ENCODE measurements at regions not wholly inside any gene's neighbourhood (a gene's known extent, or its start where the extent isn't known, plus 50 kb on each side); places are given as distances from the start of the nearest gene placed in this dataset.

DNA sequence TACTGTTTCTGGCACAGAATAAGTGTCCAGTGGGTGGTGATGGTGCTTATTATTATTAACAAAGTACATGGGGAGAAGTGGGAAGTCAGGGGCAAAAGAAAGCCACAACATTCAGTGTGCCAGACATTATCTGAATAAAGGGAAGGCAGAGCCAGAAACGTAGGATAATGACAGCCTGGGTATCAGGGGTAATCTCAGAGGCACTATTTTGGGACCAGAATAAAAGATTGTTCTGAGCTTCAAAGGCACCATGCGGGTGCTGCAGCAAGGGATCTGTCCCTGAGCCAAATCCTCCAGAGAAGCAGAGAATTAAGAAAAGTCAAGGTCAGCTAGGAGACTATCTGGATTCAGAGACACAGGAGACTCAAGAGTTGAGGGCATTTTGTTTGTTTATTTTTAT is 328.8 kb upstream of the GATB start:
- no peak for DNase-seq

DNA sequence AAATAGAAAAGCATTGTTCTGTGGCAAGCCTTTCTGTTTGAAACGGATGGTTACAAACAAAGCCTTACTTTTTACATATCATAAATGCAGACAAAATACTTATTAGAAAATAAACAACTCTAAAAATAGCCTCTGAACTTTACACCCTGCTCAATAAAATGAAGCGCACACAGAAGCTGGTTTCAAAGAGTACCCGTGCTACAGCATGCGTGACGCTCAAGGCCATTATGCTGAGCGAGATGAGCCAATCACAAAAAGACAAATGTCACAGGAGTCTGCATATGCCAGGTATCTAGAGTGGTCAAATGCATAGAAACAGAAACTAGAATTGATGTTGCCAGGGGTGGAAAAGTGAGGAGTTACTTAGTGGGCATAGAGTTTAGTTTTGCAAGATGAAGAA is 326.5 kb upstream of the GATB start:
- DNase-seq = no peak

DNA sequence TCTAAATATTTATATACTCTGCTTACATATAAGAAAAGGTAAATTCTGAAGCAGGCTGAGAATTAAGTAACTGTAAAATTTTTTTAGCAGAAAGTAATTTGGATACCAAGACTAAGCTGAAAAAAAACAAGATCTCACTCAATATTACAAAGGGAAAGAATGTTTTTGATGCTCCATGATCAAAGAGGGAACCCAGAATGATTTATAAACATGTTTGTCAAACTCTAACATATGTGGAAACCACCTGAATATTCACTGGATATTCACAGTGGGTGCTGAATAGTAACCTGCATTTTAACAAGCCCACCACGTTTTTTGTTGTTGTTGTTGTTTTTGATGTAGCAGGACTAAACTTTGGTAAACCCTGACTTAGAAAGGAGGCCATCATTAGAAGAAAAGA is 324.9 kb upstream of the GATB start:
- no peak for DNase-seq

DNA sequence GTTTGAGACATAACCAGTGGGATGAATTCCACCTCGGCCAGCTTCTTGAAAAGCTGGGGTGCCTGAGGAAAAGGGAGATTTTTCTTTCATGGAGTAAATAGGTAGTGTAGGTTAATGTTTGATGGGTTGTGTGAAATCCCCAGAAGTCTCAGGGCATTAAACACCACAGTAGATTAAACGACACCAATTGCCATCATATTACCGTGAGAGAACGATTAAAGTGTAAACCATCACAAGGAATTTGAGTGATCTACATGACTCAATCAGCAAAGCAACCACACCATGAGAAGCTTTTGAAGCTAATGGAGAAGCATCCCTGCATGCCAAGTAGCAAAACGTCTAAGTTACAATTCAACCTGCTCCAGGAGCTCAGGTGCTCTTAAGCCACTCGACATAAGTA is 322.5 kb upstream of the GATB start:
- no peak for DNase-seq

DNA sequence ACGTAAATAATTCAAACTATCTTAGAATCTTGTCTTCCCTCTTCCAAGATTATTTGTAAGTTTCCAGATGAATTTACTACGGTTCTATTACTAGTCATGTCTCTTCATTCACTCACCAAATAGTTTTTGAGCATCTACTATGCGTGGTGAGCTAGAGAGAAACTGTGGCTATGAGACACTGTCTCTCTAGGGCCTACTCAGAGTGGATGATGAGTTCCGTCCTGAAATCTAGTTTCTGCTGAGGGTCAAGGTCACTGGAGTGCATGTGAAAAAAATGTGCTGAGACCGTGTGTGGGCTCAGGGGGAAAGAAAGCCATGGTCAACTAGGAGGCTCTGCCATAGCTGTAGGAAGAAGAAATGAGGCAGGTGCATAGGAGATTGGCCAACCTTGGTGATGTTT is 320.2 kb upstream of the GATB start:
- no peak for DNase-seq

DNA sequence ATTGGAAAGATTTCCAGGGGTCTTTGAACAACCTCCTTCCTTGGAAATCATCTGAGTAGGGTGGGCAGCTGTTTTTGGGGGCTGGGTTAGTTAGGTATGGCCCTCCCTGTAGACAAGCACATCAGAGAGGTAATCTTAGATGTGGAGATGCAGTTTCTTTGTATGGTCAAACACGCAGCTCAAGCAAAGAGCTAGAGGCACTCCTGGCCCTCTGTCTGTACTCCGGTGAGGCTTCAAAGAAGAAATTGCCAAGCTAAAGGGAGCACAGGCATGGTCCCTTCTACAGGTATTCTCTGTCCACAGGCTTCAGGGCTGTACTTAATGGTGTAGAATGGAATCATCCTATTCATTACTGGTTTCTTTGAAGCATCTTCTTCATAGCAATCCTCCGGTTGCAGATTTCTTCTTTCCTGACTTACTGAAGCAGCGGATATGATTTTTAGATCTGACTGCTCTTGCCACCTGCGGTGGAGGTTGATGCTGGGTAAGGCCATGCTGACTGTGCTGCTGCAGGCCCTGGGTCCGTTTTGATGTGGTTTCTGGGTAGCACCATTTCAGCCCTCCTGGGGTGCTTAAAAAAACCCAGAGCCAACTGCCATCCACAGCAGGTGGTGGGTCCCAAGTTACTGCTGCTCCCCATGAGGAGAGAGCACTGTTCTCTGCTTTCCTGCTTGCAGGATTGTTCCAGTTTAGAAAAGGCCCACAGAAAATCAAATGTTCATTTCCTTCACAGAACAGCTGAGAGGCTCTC is 318.9 kb upstream of the GATB start:
- DNase-seq = peak; percentile 49

DNA sequence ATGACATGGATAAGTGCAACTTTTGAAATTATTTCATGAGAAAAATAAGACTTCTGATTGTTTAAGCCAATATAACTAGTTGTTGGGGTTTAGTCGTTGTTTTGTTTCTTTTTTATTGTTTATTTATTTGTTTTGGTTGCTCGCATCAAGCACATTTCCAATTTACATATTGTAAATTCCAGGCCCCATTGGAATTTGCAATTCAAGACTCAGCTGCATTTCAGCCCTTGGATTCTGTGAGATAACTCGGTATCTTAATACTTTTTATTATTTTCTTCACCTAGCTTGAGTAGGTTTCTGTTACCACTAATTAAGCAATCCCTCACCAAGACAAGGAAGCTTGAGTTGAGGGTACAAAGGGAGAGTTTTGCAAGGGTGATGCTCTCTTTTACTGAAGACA is 318.3 kb upstream of the GATB start:
- no peak for DNase-seq

DNA sequence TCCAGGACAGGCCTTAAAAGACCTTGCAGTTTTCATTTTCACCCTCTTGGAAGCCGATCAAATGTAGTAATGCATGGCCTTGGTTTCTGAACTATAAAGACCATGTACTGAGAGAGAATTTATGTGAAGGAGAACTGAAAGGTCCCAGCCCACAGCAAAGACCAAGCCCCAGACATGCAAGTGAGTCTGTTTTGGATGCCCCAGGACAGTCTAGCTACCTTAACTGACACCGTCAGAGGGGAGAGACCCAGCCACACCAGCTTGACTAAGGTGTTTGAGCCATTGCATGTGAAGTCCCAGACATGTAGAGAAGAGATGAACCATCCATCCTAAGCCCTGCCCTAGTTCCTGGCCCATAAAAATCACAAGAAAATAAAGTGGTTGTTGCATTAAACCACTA is 316.8 kb upstream of the GATB start:
- no peak for DNase-seq

DNA sequence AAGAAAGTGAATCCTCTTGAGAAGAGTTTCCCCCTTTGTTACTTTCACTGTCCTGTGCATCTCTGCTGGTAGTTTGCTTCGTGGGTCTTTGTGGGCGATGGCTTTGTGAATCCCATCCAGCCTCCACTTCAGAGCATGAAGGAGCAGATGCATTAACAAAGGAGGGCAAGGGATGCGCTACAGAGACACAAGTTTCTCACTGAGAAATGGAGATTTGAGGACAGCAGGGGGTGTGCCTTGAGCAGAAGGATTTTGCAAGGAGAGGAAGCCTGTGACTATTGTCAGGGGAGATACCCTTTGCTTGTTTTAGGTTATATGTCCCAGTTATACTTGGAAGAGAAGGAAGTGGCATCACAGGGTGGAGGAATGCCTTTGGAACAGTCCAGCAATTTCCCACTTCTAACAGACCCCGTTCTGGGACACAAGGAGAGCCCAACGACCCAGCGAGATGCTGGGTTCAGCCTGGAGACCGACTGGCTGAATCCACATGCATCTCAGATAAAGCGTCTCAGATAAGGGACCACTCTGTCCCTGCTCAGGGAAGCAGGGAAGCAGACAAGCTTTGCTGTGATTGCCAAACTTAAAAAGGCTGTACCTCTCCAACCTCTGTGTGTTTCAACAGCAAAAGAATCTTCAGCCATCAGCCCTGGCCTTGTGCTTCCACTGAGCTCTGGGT is 314.6 kb upstream of the GATB start:
- no peak for DNase-seq

DNA sequence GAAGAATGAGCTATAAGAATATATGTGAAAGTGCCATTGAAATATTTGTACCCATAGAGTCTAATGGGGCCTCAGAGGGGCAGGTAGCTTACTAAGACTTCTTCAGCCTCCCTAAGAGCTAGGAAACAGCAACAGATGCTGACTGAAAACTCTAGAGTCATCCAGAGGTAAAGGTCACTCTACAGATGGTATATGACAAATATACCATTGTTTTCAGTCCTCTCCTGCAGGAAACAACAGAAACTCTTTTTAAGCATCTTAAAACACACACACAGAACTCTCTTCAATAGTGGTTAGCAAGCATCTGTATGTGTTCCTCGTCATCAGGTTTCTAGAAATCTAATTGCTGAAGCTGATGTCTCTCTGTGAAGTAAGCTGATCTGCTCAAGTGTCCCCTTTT is 313.8 kb upstream of the GATB start:
- no peak for DNase-seq

DNA sequence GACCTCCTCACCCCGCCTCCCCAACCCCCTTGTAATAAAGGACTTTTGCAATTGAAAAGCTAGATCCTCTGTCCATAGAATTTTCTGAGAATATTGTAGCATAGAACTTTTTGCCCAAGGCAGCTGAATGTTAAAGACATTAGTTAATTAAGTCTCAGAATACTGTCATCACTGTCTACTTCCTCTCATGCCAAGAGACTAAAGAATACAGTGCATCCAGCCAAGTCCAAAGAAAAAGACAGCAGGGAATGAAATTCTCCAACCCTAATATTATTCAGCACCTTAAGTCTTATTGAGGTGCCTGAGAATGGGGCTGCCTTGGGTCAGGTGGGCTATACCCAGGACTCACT is 313.3 kb upstream of the GATB start:
- no peak for DNase-seq

DNA sequence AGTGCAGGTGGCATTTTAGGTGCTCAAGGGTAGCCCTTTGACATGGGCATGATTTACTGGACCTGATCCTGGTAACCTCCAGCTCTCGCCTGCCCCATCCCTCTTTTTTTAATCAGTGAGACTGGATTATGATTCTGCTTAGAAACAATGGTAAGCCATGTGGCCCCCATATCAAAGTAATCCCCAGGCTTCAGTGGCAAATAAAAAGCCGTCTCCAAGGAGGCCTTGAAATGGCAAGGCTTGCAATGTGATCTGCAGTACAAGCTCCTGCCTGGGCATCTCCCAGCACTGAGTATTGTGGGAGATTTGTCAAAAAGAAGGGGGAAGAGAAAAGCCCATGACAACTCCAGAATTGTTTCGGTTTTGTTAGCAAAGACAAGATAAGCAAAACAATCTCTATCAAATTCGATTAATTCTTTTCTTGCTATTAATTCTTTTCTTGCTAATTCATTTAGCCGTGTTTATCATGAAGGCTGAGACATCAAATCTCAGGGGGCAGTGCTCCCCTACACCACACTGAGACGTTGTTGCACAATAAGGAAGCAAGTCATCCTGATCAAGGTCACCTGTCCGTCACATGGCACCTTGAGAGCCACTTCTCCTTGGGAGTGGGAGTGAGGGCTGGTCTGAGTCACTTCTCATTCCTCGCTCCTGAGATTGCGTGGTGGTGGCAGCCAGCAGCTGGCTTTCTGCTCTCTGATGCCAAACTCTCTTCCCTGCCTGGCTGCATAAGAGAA is 312.7 kb upstream of the GATB start:
- no peak for DNase-seq

DNA sequence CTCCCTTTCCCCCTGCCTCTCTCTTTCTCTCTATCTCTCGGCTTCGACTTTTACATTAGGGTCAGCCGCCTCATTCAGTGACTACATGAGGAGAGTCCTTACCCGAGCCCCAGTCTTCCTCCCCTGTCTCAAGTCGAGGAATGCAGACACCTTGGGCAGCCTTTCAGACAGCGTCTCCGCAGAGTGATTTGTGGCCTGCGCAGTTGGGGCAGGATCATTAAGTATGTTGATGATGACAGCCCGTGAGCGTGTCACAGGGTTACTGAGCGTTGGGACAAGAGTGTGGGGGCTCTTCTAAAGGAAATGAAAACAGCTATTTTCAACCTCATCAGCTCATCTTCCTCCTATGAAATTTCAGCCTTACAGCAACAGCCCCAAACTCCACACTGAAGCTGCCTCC is 312.1 kb upstream of the GATB start:
- DNase-seq = no peak

DNA sequence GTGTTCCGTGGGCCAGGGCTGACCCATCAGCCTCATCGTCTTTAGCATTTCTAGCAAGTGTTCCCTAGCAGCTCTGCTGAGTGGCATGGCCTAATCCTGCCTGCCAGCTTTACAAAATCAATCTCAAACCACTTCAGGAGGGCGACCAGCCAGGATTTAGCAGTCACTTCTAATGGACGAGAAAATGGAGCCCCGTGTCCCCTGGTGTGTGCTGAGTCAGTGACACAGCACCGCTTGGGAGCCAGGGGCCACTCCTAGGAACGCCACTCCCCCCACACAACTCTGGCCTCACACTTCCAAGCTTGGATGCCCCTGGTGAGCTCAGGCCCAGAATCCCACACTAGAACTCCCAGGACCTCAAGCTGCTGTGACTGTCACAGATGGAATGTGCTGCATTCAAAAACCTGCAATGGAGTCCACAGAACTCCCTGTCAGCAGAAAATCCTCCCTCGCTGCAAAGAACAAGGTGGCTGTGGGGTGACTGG is 311.2 kb upstream of the GATB start:
- DNase-seq = no peak

DNA sequence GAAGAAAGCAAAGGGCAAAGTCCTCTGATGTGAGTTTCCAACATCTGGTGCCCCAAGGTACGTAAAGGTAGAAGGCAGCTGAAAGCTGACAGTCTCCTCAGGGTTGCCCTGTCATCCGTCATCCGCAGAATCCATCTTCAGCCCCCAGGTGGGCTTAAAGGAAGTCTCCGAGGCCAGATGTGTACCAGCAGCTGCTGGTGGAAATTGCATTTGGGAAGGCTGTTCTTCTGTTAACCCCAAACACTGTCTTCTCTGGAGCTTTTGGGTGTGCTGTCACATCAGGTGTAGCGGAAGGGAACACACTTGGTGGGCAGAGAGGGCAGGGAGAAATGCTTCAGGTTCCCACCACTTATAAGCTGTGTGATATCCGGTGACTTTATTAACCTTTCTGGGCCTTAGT is 310.0 kb upstream of the GATB start:
- DNase-seq = no peak

DNA sequence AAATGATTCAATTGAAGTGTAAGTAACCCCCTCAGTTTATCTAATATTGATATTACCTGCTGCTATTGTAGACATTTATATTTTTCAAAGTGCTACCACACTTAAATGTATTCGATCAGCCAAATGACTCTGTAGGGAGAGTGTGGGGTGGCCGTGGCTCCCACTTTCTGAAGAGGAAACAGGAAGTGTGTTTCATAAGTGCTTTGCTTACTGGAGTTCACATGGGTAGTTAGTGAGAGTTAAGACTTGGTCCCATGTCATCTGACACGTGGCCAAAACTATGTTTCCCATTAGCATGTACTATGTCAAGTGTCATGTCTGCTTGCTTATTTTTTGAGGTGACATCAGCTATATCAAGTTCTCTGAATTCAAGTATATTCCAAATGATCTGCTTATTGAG is 308.1 kb upstream of the GATB start:
- DNase-seq = no peak

DNA sequence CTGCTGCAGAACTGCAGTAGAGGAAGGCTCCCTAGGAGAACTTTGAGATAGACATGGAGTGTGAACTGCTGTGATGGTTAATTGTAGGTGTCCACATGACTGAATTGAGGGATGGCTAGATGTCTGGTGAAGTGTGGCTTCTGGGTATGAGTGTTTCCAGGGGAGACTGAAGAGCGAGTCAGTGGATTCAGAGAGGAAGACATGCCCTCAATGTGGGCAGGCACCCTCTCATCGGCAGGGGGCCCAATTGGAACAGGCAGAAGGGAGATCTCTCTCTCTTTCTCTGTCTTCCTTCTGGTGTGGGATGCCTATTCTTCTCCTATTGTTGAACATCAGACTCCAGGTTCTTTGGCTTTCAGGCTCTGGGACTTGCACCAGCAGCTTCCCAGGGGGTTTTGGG is 304.7 kb upstream of the GATB start:
- DNase-seq = peak; percentile 26

DNA sequence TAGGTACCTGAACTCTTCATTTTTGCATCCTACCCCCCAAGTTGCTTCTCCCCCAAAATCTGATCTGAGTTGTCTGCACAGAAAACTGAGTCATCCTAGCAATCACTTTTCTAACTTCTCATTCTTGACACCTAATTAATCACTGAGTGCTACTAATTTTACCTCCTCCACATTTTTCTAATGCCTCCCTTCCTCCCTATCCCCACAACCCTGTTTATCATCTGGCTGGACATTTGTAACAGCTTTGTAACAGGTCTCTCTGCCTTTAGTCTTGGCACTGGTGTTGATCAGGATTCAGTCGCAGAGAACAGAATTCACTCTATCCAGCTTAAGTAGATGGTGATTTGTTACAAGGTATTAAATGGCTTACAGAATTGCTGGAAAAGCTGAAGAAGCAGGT is 303.9 kb upstream of the GATB start:
- DNase-seq = no peak

DNA sequence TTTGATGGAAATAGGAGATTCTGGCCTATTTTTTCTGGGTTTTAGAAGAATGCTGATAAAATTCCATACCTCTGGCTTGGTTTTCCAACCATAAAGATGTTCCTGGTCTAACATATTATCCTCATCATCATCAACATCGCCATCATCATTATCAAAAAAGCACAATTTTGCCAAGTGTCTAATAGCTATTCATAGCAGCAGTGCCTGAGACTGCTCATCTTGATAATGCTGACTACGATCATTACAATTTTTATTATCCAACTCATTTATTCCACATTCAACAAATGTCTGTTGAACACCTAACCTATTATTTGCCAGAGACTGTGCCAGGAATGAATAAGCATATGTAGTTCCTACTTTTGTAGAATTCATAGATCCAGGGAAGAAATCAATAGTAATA is 303.5 kb upstream of the GATB start:
- DNase-seq = no peak

DNA sequence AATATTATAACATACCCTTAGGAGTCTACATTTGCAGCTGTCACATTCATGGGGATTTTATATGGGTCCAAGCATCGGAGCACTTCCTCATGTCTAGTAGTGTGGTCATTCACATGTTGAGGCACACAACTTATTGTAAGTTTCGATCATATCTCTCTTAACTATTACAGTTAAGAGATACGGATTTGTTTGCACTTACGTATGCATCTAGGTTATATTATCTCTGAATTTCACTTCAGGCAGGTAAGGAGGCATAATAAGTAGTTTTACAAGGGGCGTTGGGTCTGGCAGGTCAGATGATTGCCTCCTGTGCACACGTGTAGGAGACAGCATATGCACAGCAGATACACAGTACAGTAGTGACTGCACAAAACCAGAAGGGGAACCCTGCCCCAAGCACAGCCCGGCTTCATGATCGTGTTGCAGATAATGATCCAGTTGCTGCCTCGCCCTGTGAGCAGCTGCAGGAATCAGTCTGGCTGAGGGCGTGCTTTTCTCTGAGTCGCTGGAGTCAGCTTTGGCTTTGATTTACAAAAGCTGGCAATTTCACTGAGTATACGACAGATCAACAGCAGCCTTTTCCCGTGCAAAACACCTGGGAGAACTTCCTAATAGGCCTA is 302.9 kb upstream of the GATB start:
- peak; percentile 42 for DNase-seq

DNA sequence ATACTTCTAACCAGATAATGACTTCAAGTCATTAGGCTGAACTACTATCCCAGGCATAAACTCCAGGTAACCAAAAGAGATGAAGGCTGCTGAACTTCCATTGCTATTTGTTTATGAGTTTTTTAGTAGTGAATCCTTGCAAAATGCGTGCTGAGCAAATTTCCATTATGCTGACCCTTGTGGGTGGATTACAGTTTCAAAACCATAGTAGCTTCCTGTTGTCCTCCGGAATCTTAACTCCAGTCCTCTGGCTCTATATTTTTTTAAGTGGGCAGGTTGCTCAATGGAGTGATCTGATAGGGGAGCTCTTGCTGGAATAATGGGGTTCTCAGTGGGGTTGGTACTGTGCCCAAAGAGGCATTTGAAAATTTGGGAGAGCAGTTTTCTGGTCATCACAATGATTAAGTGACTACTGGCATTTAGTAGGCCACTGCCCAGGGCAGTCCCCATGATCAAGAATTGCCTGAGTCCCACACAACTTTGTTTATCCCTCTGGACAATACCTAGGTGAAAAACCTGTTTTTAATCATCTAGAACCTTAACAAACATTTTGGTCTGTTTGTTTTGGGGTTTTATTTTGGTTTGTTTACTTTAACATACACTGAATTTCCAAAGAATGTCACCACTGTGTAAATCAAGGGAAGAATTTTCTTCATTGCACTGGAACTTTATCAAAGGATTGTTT is 302.3 kb upstream of the GATB start:
- DNase-seq = no peak

DNA sequence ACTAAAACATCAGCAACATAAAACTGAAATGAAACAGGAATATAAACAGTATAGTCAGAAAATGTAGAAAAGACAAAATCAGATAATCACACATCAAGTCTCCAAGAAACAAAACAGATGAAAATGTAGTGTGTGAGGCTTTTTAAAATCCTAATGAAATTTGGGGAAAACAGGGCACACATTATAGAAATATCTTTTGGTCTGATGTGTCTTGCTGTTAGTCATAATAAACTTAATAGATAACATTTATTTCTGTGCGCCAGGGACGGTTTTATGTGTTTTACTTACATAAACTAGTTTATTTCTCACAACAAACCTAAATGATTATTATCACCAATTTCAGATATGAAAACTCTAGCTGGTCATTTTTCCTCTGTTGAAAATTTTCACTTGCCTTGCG is 293.9 kb upstream of the GATB start:
- no peak for DNase-seq

DNA sequence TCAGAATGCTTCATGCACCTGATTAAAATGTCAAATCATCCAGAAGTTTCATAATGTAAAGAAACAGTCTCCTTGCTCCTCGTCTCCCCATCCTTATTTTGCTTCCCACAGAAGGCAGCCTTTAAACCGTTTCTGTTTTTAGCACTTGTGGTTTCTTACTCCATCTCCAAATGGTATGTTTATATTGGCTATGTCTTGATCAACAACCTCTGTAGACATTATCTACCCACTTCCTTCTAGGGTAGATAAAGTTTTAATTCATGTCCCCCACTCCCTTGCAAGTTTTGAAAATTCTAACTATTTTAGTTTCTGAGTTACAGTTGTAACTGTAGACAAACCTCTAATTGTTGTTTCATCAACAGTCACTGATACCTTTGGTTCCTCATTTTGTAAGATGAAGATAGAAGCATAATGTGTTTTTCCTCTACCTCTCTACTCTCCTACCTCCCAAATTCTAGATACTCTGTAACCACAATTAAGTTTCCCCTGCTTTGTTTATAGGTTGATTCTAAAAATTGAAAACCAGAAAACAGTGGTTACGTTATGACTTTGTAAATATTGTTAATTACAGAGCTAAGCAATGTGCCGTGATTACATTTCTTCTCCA is 291.7 kb upstream of the GATB start:
- no peak for DNase-seq
